WTC11 (cell line): ENCODE measurements at regions not wholly inside any gene's neighbourhood (a gene's known extent, or its start where the extent isn't known, plus 50 kb on each side); places are given as distances from the start of the nearest gene placed in this dataset.

ENCODE experiments used
- ATAC-seq: fragments of 200-7000 bp; cut with Tn5 transposase; 2 replicates; pipeline ENCODE4 v1.10.0; 2021; ENCODE audit warnings: mild to moderate bottlenecking, moderate library complexity
- CTCF ChIA-PET: fragments of 300-600 bp; sonication (Branson Sonifier 250); formaldehyde crosslinking; loops from one replicate; lab custom pipeline; 2021; ENCODE audit warnings: antibody characterized with exemption; lab: Charles Lee
- POLR2A ChIA-PET: fragments of 350-600 bp; sonication (Branson Sonifier 250); formaldehyde crosslinking; loops from one replicate; lab custom pipeline; 2021; ENCODE audit warnings: antibody characterized with exemption; lab: Charles Lee
- DNase-seq: peaks from one replicate; pipeline ENCODE4 v3.0.0; 2021; ENCODE audit warnings: low spot score
- H3K27ac Mint-ChIP-seq: 2 replicates; pipeline ENCODE4 v1.8.0; 2021; ENCODE audit warnings: mixed read lengths
- H3K27me3 Mint-ChIP-seq: 2 replicates; pipeline ENCODE4 v1.8.0; 2021; ENCODE audit warnings: low read depth, mild to moderate bottlenecking, moderate library complexity, mixed read lengths
- H3K36me3 Mint-ChIP-seq: 2 replicates; pipeline ENCODE4 v1.8.0; 2021; ENCODE audit warnings: mixed read lengths
- H3K4me1 Mint-ChIP-seq: 2 replicates; pipeline ENCODE4 v1.8.0; 2022; ENCODE audit warnings: mixed read lengths
- H3K4me3 Mint-ChIP-seq: 2 replicates; pipeline ENCODE4 v1.8.0; 2021; ENCODE audit warnings: mild to moderate bottlenecking, moderate library complexity, mixed read lengths
- H3K9me3 Mint-ChIP-seq: 2 replicates; pipeline ENCODE4 v1.8.0; 2021; ENCODE audit warnings: mixed read lengths
- AFF4 ChIP-seq: sonication (generic); formaldehyde crosslinking; IDR thresholded peaks from 2 replicates; pipeline ENCODE4 v1.8.1; 2023; ENCODE audit warnings: mild to moderate bottlenecking, missing genetic modification reagents, borderline replicate concordance
- ATF1 ChIP-seq: sonication (generic); formaldehyde crosslinking; IDR thresholded peaks from 2 replicates; pipeline ENCODE4 v1.8.1; 2023; ENCODE audit warnings: mild to moderate bottlenecking, moderate library complexity, missing genetic modification reagents
- EMX1 ChIP-seq: fragments of 250-450 bp; sonication (Bioruptor Pico); IDR thresholded peaks from 2 replicates; pipeline ENCODE4 v1.8.0; 2021; ENCODE audit warnings: mild to moderate bottlenecking
- ESRRA ChIP-seq: sonication (generic); formaldehyde crosslinking; IDR thresholded peaks from 2 replicates; pipeline ENCODE4 v1.8.1; 2022; ENCODE audit warnings: mild to moderate bottlenecking, missing genetic modification reagents, borderline replicate concordance
- FOXP1 ChIP-seq: sonication (generic); formaldehyde crosslinking; IDR thresholded peaks from 2 replicates; pipeline ENCODE4 v1.8.0; 2022; ENCODE audit warnings: missing genetic modification reagents, mild to moderate bottlenecking, moderate library complexity, borderline replicate concordance
- KAT7 ChIP-seq: sonication (generic); formaldehyde crosslinking; IDR thresholded peaks from 2 replicates; pipeline ENCODE4 v1.8.1; 2023; ENCODE audit warnings: missing genetic modification reagents, mild to moderate bottlenecking, borderline replicate concordance
- NFYB ChIP-seq: sonication (generic); formaldehyde crosslinking; conservative IDR thresholded peaks from 2 replicates; pipeline ENCODE4 v1.8.0; 2022; ENCODE audit warnings: low read depth, missing genetic modification reagents
- TEAD4 ChIP-seq: sonication (generic); formaldehyde crosslinking; IDR thresholded peaks from 2 replicates; pipeline ENCODE4 v1.8.0; 2022; ENCODE audit warnings: mild to moderate bottlenecking, missing genetic modification reagents
- ZBTB21 ChIP-seq: sonication (generic); formaldehyde crosslinking; IDR thresholded peaks from 2 replicates; pipeline ENCODE4 v1.8.1; 2023; ENCODE audit warnings: mild to moderate bottlenecking, missing genetic modification reagents, borderline replicate concordance
- ZNF121 ChIP-seq: sonication (generic); formaldehyde crosslinking; IDR thresholded peaks from 2 replicates; pipeline ENCODE4 v1.8.0; 2023; ENCODE audit warnings: missing genetic modification reagents
- ZNF263 ChIP-seq: sonication (generic); formaldehyde crosslinking; IDR thresholded peaks from 2 replicates; pipeline ENCODE4 v1.8.1; 2022; ENCODE audit warnings: low read depth, mild to moderate bottlenecking, moderate library complexity, missing genetic modification reagents
- ZNF281 ChIP-seq: sonication (generic); formaldehyde crosslinking; IDR thresholded peaks from 2 replicates; pipeline ENCODE4 v1.8.0; 2023; ENCODE audit warnings: mild to moderate bottlenecking, missing genetic modification reagents
- ZNF423 ChIP-seq: fragments of 250-450 bp; sonication (Bioruptor Pico); IDR thresholded peaks from 2 replicates; pipeline ENCODE4 v2.1.2; 2022; ENCODE audit warnings: mild to moderate bottlenecking, moderate library complexity
- TF ChIP-seq, protein P1 (sequence below): sonication (generic); formaldehyde crosslinking; IDR thresholded peaks from 2 replicates; pipeline ENCODE4 v1.8.0; 2023; ENCODE audit warnings: missing genetic modification reagents
- TF ChIP-seq, protein P2 (sequence below): fragments of 250-450 bp; sonication (Bioruptor Pico); IDR thresholded peaks from 2 replicates; pipeline ENCODE4 v2.1.2; 2022; ENCODE audit warnings: mild to moderate bottlenecking, moderate library complexity
- TF ChIP-seq, protein P3 (sequence below): fragments of 250-450 bp; sonication (Bioruptor Pico); IDR thresholded peaks from 2 replicates; pipeline ENCODE4 v1.8.0; 2021; ENCODE audit warnings: mild to moderate bottlenecking

DNA sequence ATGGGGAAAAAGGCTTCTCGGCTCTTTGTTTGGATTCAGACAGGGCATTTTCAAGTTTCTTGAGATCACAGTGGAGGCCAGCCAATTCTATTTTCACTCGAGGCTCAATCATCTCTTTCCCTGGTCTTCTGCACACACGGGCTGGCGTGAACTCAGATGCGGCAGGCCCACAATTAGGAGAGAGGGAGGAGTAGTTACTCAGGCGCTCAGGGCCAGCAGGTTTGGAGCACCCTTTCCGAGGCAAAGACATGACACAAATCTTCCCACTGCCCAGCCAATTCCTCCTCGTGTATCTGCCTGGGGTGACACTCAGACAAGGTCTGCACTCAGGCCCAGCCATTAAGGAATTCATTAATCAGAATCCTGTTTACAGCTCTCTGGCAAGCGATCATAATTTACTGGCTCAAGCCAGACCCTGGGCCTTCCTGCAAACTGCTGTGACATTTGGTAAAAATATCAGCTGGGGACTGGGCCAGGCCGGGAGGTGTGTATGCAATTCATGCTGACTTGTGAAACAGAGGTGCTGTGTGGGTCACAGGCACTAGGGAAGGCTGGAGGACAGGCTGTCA lies 68.1 kb upstream of the TLE3 start (continued):
- TF ChIP-seq ZNF281 (no peak), EMX1 (CRISPR knock-in tag) (no peak), AFF4 (CRISPR knock-in tag) (no peak), ZNF121 (CRISPR knock-in tag) (no peak)

DNA sequence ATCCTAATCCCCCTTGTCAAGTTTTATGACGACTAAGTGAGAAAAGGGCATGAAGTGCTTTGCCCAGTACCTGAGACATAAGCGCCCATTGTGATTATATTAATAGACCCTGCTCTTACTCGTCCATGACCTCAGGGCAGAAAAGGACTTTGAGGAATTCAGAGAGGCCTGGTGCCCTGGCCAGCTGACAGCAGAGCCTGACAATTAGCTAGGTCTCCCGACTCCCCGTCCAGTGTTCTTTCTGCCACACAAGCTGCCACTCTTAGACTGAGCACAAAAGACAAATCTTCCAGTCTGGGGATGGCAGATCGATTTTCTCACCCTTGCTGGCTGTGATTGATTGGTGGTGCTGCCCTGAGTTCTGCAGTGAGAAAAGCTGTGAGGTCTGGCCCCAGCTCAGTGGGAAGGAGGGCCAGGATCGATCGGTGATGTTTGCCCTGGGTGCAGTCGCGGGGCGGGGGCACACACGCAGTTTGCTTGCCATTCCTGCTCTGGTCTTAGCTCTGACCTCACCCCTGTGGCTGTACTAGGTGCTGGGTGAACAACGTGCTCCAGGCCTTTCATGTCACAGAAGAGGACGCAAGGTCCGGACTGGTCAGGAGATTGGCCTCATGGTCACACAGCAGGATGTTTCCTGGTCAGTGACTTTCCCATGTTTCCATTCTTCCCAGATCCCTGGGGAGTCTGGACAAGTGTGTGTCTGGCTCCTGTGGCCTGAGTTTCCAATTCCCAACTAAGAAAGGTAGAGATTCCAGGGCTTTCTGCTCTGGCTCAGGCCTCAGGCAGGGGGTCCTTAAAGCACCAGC lies 67.4 kb upstream of the TLE3 start:
- H3K9me3 Mint-ChIP-seq, result no peaks in the 10 kb centered on the region
- CTCF ChIA-PET, result interaction anchor here (1.3 kb wide), 1 partner anchor 11 kb away, joined by 5 read pairs; no protein-coding TSS in a partner anchor
- H3K4me1 Mint-ChIP-seq, result peaks cover 11% of the 10 kb centered on the region
- H3K27ac Mint-ChIP-seq, result no peak overlapping the region
- DNase-seq (no peak), ATAC-seq (0 out of 2 replicates have a peak, but pooled peaks have one; percentile 22)
- no peaks in the 10 kb centered on the region for H3K27me3 Mint-ChIP-seq
- H3K36me3 Mint-ChIP-seq, result no peaks in the 10 kb centered on the region
- POLR2A ChIA-PET, result interaction anchor here (0.6 kb wide), 1 partner anchor 212 kb away, joined by 5 read pairs; no protein-coding TSS in a partner anchor
- TF ChIP-seq KAT7 (no peak), ESRRA (CRISPR knock-in tag) (no peak), FOXP1 (CRISPR knock-in tag) (no peak), ATF1 (CRISPR knock-in tag) (no peak), ZNF423 (CRISPR knock-in tag) (no peak), ZNF263 (CRISPR knock-in tag) (no peak), ZNF281 (no peak), NFYB (CRISPR knock-in tag) (no peak), TEAD4 (CRISPR knock-in tag) (no peak), ZBTB21 (CRISPR knock-in tag) (no peak)
- TF ChIP-seq, protein P1, sequence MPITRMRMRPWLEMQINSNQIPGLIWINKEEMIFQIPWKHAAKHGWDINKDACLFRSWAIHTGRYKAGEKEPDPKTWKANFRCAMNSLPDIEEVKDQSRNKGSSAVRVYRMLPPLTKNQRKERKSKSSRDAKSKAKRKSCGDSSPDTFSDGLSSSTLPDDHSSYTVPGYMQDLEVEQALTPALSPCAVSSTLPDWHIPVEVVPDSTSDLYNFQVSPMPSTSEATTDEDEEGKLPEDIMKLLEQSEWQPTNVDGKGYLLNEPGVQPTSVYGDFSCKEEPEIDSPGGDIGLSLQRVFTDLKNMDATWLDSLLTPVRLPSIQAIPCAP (CRISPR knock-in tag), result no peak
- TF ChIP-seq, protein P2, sequence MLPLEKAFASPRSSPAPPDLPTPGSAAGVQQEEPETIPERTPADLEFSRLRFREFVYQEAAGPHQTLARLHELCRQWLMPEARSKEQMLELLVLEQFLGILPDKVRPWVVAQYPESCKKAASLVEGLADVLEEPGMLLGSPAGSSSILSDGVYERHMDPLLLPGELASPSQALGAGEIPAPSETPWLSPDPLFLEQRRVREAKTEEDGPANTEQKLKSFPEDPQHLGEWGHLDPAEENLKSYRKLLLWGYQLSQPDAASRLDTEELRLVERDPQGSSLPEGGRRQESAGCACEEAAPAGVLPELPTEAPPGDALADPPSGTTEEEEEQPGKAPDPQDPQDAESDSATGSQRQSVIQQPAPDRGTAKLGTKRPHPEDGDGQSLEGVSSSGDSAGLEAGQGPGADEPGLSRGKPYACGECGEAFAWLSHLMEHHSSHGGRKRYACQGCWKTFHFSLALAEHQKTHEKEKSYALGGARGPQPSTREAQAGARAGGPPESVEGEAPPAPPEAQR (CRISPR knock-in tag), result no peak
- TF ChIP-seq, protein P3, sequence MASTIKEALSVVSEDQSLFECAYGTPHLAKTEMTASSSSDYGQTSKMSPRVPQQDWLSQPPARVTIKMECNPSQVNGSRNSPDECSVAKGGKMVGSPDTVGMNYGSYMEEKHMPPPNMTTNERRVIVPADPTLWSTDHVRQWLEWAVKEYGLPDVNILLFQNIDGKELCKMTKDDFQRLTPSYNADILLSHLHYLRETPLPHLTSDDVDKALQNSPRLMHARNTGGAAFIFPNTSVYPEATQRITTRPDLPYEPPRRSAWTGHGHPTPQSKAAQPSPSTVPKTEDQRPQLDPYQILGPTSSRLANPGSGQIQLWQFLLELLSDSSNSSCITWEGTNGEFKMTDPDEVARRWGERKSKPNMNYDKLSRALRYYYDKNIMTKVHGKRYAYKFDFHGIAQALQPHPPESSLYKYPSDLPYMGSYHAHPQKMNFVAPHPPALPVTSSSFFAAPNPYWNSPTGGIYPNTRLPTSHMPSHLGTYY (CRISPR knock-in tag), result no peak
- TF ChIP-seq, all 79 proteins: peak for 0
- H3K4me3 Mint-ChIP-seq, result no peak overlapping the region
